Naive B cell (primary cell): ENCODE measurements at regions not wholly inside any gene's neighbourhood (a gene's known extent, or its start where the extent isn't known, plus 50 kb on each side); places are given as distances from the start of the nearest gene placed in this dataset.

Experiments
- ATAC-seq, 2 donors: fragments of 150-1000 bp; cut with Tn5 transposase; 2 replicates each; pipeline ENCODE4 v1.10.0; 2021; ENCODE audit warnings: low read depth in 2 of 2, mild to moderate bottlenecking in 2 of 2, moderate library complexity in 2 of 2
- DNase-seq: peaks from one replicate; pipeline ENCODE4 v3.0.0; 2022
- H3K27ac Mint-ChIP-seq, 6 donors: one replicate each; pipeline ENCODE4 v1.8.0; 2020 to 2022; ENCODE audit warnings: mild to moderate bottlenecking in 6 of 6, mixed read lengths in 6 of 6, moderate library complexity in 5 of 6, inconsistent platforms in 2 of 6
- H3K27me3 Mint-ChIP-seq, 3 donors: one replicate each; pipeline ENCODE4 v1.8.0; 2021 to 2022; ENCODE audit warnings: mixed read lengths in 3 of 3, mild to moderate bottlenecking in 1 of 3
- H3K36me3 Mint-ChIP-seq, 2 donors: one replicate each; pipeline ENCODE4 v1.8.0; 2020 to 2022; ENCODE audit warnings: mixed read lengths in 2 of 2, inconsistent platforms in 1 of 2, mild to moderate bottlenecking in 1 of 2
- H3K4me1 Mint-ChIP-seq, 3 donors: one replicate each; pipeline ENCODE4 v1.8.0; 2020 to 2022; ENCODE audit warnings: mixed read lengths in 3 of 3, inconsistent platforms in 1 of 3, mild to moderate bottlenecking in 1 of 3, moderate library complexity in 1 of 3
- H3K4me3 Mint-ChIP-seq, 8 donors: one replicate each; pipeline ENCODE4 v1.8.0; 2020 to 2022; ENCODE audit warnings: mild to moderate bottlenecking in 8 of 8, mixed read lengths in 8 of 8, moderate library complexity in 8 of 8, inconsistent platforms in 2 of 8
- H3K9me3 Mint-ChIP-seq, 7 donors: one replicate each; pipeline ENCODE4 v1.8.0; 2020 to 2022; ENCODE audit warnings: mixed read lengths in 7 of 7, mild to moderate bottlenecking in 5 of 7, inconsistent platforms in 2 of 7, moderate library complexity in 1 of 7

- Mint-ChIP-seq H3K9me3 (peaks cover 0 to 6% (median 0%) of the 10 kb centered on the region in 7 donors), H3K27ac (peak overlapping the region in 1 of 6 donors; percentile 1), H3K36me3 (no peaks in the 10 kb centered on the region), H3K4me3 (no peak overlapping the region), H3K4me1 (peaks cover 0 to 7% (median 4%) of the 10 kb centered on the region in 3 donors), H3K27me3 (peaks cover 0 to 10% (median 5%) of the 10 kb centered on the region in 3 donors)
- no peak for DNase-seq
- peak; percentile 37 to 51 for ATAC-seq
Observed at GRCh38 chr10:10520491-10521385, 496.9 kb upstream of the CELF2 start.

GRCh38 chr10:10526846-10527245, 490.8 kb upstream of the CELF2 start:
- H3K9me3 Mint-ChIP-seq = no peaks in the 10 kb centered on the region
- H3K27ac Mint-ChIP-seq = no peak overlapping the region
- DNase-seq (no peak), ATAC-seq (no peak)
- peaks cover 5 to 10% (median 8%) of the 10 kb centered on the region in 3 donors for H3K27me3 Mint-ChIP-seq
- no peaks in the 10 kb centered on the region for H3K36me3 Mint-ChIP-seq
- no peaks in the 10 kb centered on the region for H3K4me1 Mint-ChIP-seq
- H3K4me3 Mint-ChIP-seq = no peak overlapping the region

GRCh38 chr10:10527861-10528562, 489.7 kb upstream of the CELF2 start:
- Mint-ChIP-seq H3K9me3 (no peaks in the 10 kb centered on the region), H3K4me3 (no peak overlapping the region), H3K4me1 (no peaks in the 10 kb centered on the region), H3K27me3 (peaks cover 5 to 10% (median 8%) of the 10 kb centered on the region in 3 donors), H3K27ac (no peak overlapping the region), H3K36me3 (no peaks in the 10 kb centered on the region)
- no peak for DNase-seq
- no peak for ATAC-seq

GRCh38 chr10:10528563-10528910, 489.1 kb upstream of the CELF2 start:
- H3K9me3 Mint-ChIP-seq = no peaks in the 10 kb centered on the region
- no peak overlapping the region for H3K4me3 Mint-ChIP-seq
- no peaks in the 10 kb centered on the region for H3K36me3 Mint-ChIP-seq
- H3K27me3 Mint-ChIP-seq = peaks cover 5 to 10% (median 8%) of the 10 kb centered on the region in 3 donors
- no peaks in the 10 kb centered on the region for H3K4me1 Mint-ChIP-seq
- ATAC-seq = no peak
- H3K27ac Mint-ChIP-seq = no peak overlapping the region
- no peak for DNase-seq

- H3K36me3 Mint-ChIP-seq = no peaks in the 10 kb centered on the region
- H3K4me1 Mint-ChIP-seq = no peaks in the 10 kb centered on the region
- no peak overlapping the region for H3K4me3 Mint-ChIP-seq
- DNase-seq = no peak
- peaks cover 4 to 8% (median 5%) of the 10 kb centered on the region in 3 donors for H3K27me3 Mint-ChIP-seq
- no peak overlapping the region for H3K27ac Mint-ChIP-seq
- no peaks in the 10 kb centered on the region for H3K9me3 Mint-ChIP-seq
- ATAC-seq = no peak
Observed at GRCh38 chr10:10530313-10530712, 487.4 kb upstream of the CELF2 start.

- no peaks in the 10 kb centered on the region for H3K4me1 Mint-ChIP-seq
- no peak overlapping the region for H3K4me3 Mint-ChIP-seq
- DNase-seq (no peak), ATAC-seq (no peak)
- H3K36me3 Mint-ChIP-seq = no peaks in the 10 kb centered on the region
- no peaks in the 10 kb centered on the region for H3K9me3 Mint-ChIP-seq
- H3K27me3 Mint-ChIP-seq = peaks cover 0 to 3% (median 0%) of the 10 kb centered on the region in 3 donors
- H3K27ac Mint-ChIP-seq = no peak overlapping the region
Observed at GRCh38 chr10:10532236-10532635, 485.4 kb upstream of the CELF2 start.

- Mint-ChIP-seq H3K27ac (no peak overlapping the region), H3K36me3 (no peaks in the 10 kb centered on the region), H3K27me3 (peaks cover 0 to under 1% (median 0%) of the 10 kb centered on the region in 3 donors), H3K4me1 (no peaks in the 10 kb centered on the region), H3K4me3 (no peak overlapping the region), H3K9me3 (no peaks in the 10 kb centered on the region)
- DNase-seq (no peak), ATAC-seq (no peak)
Observed at GRCh38 chr10:10532826-10533225, 484.8 kb upstream of the CELF2 start.

GRCh38 chr10:10533437-10533836, 484.2 kb upstream of the CELF2 start:
- Mint-ChIP-seq H3K27me3 (no peaks in the 10 kb centered on the region), H3K4me3 (no peak overlapping the region), H3K9me3 (no peaks in the 10 kb centered on the region), H3K27ac (no peak overlapping the region), H3K36me3 (no peaks in the 10 kb centered on the region), H3K4me1 (no peaks in the 10 kb centered on the region)
- no peak for DNase-seq
- no peak for ATAC-seq

GRCh38 chr10:10538326-10538725, 479.3 kb upstream of the CELF2 start:
- Mint-ChIP-seq H3K4me3 (no peak overlapping the region), H3K4me1 (no peaks in the 10 kb centered on the region), H3K27ac (no peak overlapping the region)

GRCh38 chr10:10540398-10540797, 477.3 kb upstream of the CELF2 start:
- H3K4me1 Mint-ChIP-seq = no peaks in the 10 kb centered on the region
- peaks cover 0 to 3% (median 0%) of the 10 kb centered on the region in 7 donors for H3K9me3 Mint-ChIP-seq
- no peak overlapping the region for H3K4me3 Mint-ChIP-seq
- DNase-seq = no peak
- H3K36me3 Mint-ChIP-seq = no peaks in the 10 kb centered on the region
- H3K27ac Mint-ChIP-seq = no peak overlapping the region
- no peak for ATAC-seq
- peaks cover 0 to 7% (median 0%) of the 10 kb centered on the region in 3 donors for H3K27me3 Mint-ChIP-seq

More at GRCh38 chr10:10538326-10538725, 479.3 kb upstream of the CELF2 start:
- no peak for ATAC-seq
- no peak for DNase-seq
- Mint-ChIP-seq H3K9me3 (peaks cover 0 to 3% (median 0%) of the 10 kb centered on the region in 7 donors), H3K27me3 (no peaks in the 10 kb centered on the region), H3K36me3 (no peaks in the 10 kb centered on the region)

- DNase-seq (no peak), ATAC-seq (no peak)
- no peak overlapping the region for H3K4me3 Mint-ChIP-seq
- H3K27ac Mint-ChIP-seq = no peak overlapping the region
- H3K27me3 Mint-ChIP-seq = peaks cover 0 to 7% (median 0%) of the 10 kb centered on the region in 3 donors
- no peaks in the 10 kb centered on the region for H3K36me3 Mint-ChIP-seq
- no peaks in the 10 kb centered on the region for H3K4me1 Mint-ChIP-seq
- peaks cover 0 to 3% (median 0%) of the 10 kb centered on the region in 7 donors for H3K9me3 Mint-ChIP-seq
Observed at GRCh38 chr10:10542477-10542876, 475.2 kb upstream of the CELF2 start.

GRCh38 chr10:10544890-10545289, 472.8 kb upstream of the CELF2 start:
- no peak for ATAC-seq
- H3K36me3 Mint-ChIP-seq = no peaks in the 10 kb centered on the region
- H3K27me3 Mint-ChIP-seq = peaks cover 0 to 7% (median 0%) of the 10 kb centered on the region in 3 donors
- H3K4me1 Mint-ChIP-seq = no peaks in the 10 kb centered on the region
- H3K27ac Mint-ChIP-seq = no peak overlapping the region
- H3K9me3 Mint-ChIP-seq = peaks cover 0 to 3% (median 0%) of the 10 kb centered on the region in 7 donors
- no peak overlapping the region for H3K4me3 Mint-ChIP-seq
- no peak for DNase-seq

GRCh38 chr10:10545771-10546170, 471.9 kb upstream of the CELF2 start:
- H3K27me3 Mint-ChIP-seq = peaks cover 0 to 7% (median 0%) of the 10 kb centered on the region in 3 donors
- H3K4me3 Mint-ChIP-seq = no peak overlapping the region
- ATAC-seq = no peak
- no peaks in the 10 kb centered on the region for H3K36me3 Mint-ChIP-seq
- H3K27ac Mint-ChIP-seq = no peak overlapping the region
- peaks cover 0 to 5% (median 0%) of the 10 kb centered on the region in 7 donors for H3K9me3 Mint-ChIP-seq
- no peak for DNase-seq
- no peaks in the 10 kb centered on the region for H3K4me1 Mint-ChIP-seq
